HEK293 (cell line): ENCODE measurements at regions not wholly inside any gene's neighbourhood (a gene's known extent, or its start where the extent isn't known, plus 50 kb on each side); places are given as distances from the start of the nearest gene placed in this dataset.

Experiments used
- CTCF ChIP-seq: fragments of 450-650 bp; formaldehyde crosslinking; IDR thresholded peaks from 2 replicates; pipeline ENCODE4 v1.5.1; 2016; ENCODE audit warnings: missing biosample characterization, missing genetic modification characterization
- MEIS1 ChIP-seq: sonication (generic); formaldehyde crosslinking; IDR thresholded peaks from 2 replicates; pipeline ENCODE4 v1.8.1; 2022; ENCODE audit warnings: missing genetic modification reagents, mild to moderate bottlenecking, borderline replicate concordance
- ZBTB20 ChIP-seq: fragments of 450-650 bp; formaldehyde crosslinking; IDR thresholded peaks from 2 replicates; pipeline ENCODE4 v1.5.1; 2016; ENCODE audit warnings: missing biosample characterization, missing genetic modification characterization
- ZNF140 ChIP-seq: fragments of 450-650 bp; formaldehyde crosslinking; IDR thresholded peaks from 2 replicates; pipeline ENCODE4 v1.5.1; 2016; ENCODE audit warnings: missing biosample characterization, missing genetic modification characterization
- ZNF501 ChIP-seq: fragments of 450-650 bp; formaldehyde crosslinking; IDR thresholded peaks from 2 replicates; pipeline ENCODE4 v1.5.1; 2016; ENCODE audit warnings: missing biosample characterization, missing genetic modification characterization
- ZNF660 ChIP-seq: fragments of 450-650 bp; IDR thresholded peaks from 2 replicates; pipeline ENCODE4 v1.5.1; 2018; ENCODE audit warnings: missing biosample characterization, mild to moderate bottlenecking, missing genetic modification characterization

GRCh38 chr18:61607867-61608266, 274.6 kb downstream of the CDH20 start:
- TF ChIP-seq CTCF (tag by site-specific recombination), result no peak
- TF ChIP-seq ZNF140 (tag by site-specific recombination), result no peak
- TF ChIP-seq MEIS1 (CRISPR knock-in tag), result no peak
- no peak for TF ChIP-seq ZBTB20 (tag by site-specific recombination)
- TF ChIP-seq ZNF501 (tag by site-specific recombination), result no peak
- TF ChIP-seq ZNF660 (tag by site-specific recombination), result no peak
